ENCODE measurements at regions not wholly inside any gene's neighbourhood (a gene's known extent, or its start where the extent isn't known, plus 50 kb on each side); places are given as distances from the start of the nearest gene placed in this dataset.

DNA sequence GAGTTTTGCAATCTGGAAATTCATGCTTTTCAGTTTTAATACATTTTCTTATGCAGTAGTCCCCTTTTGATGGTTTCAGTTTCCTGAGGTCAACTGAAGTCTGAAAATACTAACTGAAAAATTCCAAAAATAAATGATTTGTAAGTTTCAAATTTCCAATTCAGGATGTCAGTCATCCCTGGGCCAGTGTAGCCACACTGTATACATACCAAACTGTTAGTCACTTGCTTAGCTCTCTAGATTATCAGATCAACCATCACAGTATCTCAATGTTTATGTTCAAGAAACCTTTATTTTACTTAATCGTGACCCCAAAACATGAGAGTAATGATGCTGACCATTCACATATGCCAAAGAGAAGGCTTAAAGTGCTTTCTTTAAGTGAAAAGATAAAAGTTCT lies 715.5 kb downstream of the GBE1 start:
- TF ChIP-seq, protein P1, sequence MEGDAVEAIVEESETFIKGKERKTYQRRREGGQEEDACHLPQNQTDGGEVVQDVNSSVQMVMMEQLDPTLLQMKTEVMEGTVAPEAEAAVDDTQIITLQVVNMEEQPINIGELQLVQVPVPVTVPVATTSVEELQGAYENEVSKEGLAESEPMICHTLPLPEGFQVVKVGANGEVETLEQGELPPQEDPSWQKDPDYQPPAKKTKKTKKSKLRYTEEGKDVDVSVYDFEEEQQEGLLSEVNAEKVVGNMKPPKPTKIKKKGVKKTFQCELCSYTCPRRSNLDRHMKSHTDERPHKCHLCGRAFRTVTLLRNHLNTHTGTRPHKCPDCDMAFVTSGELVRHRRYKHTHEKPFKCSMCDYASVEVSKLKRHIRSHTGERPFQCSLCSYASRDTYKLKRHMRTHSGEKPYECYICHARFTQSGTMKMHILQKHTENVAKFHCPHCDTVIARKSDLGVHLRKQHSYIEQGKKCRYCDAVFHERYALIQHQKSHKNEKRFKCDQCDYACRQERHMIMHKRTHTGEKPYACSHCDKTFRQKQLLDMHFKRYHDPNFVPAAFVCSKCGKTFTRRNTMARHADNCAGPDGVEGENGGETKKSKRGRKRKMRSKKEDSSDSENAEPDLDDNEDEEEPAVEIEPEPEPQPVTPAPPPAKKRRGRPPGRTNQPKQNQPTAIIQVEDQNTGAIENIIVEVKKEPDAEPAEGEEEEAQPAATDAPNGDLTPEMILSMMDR (IDR thresholded peaks at IDR 0.05), result no peak
- no peak for TF ChIP-seq EP300 (IDR thresholded peaks at IDR 0.05)

All from gastroesophageal sphincter (tissue), 3 donors.